ENCODE measurements at regions not wholly inside any gene's neighbourhood (a gene's known extent, or its start where the extent isn't known, plus 50 kb on each side); places are given as distances from the start of the nearest gene placed in this dataset.

GRCh38 chr4:85210353-85210752 lies 243.9 kb upstream of the WDFY3 start:
- TF ChIP-seq CTCF (IDR thresholded peaks at IDR 0.05) (no peak), POLR2A (IDR thresholded peaks at IDR 0.05; ENCODE audit: low read depth) (no peak), EP300 (IDR thresholded peaks at IDR 0.05) (no peak), POLR2AphosphoS5 (IDR thresholded peaks at IDR 0.05) (no peak)

Measured in esophagus muscularis mucosa (tissue), 4 donors.